B cell (primary cell): ENCODE measurements at regions not wholly inside any gene's neighbourhood (a gene's known extent, or its start where the extent isn't known, plus 50 kb on each side); places are given as distances from the start of the nearest gene placed in this dataset.

Experiments used
- ATAC-seq: fragments of 200-7000 bp; cut with Tn5 transposase; one replicate; pipeline ENCODE4 v1.10.0; 2021; ENCODE audit warnings: low read depth, mild to moderate bottlenecking, moderate number of reproducible peaks, moderate library complexity
- CTCF ChIA-PET: fragments of 350-600 bp; sonication (Branson Sonifier 250); formaldehyde crosslinking; loops from one replicate; lab custom pipeline; 2021; ENCODE audit warnings: antibody characterized with exemption, inconsistent platforms; lab: Charles Lee
- POLR2A ChIA-PET: fragments of 350-600 bp; sonication (Branson Sonifier 250); formaldehyde crosslinking; loops from one replicate; lab custom pipeline; 2021; ENCODE audit warnings: antibody characterized with exemption; lab: Charles Lee
- DNase-seq: peaks from one replicate; pipeline ENCODE4 v3.0.0; 2013
- H2AFZ ChIP-seq: 2 replicates; pipeline ENCODE4 v1.6.1; 2012; ENCODE audit warnings: mild to moderate bottlenecking, low read depth, low read length; ENCODE audit not compliant: insufficient read depth, poor library complexity, severe bottlenecking
- H3K27ac ChIP-seq, 2 donors: 1 replicate in 1 of 2; 2 replicates in 1 of 2; pipeline ENCODE4 v1.5.1; 2012 to 2013; ENCODE audit warnings: low read length in 2 of 2, mild to moderate bottlenecking in 2 of 2, moderate library complexity in 1 of 2
- H3K27me3 ChIP-seq, 4 experiments: fragments of 200-600 bp in 1 of 4; sonication (generic) in 1 of 4; replicated peaks in 1 of 4; 1 replicate in 2 of 4; 2 replicates in 2 of 4; pipeline versions ENCODE4 v1.6.1 to v1.7.0; 2013 to 2016; ENCODE audit warnings: low read length in 3 of 4, mild to moderate bottlenecking in 2 of 4, mixed read lengths in 1 of 4, moderate library complexity in 1 of 4; ENCODE audit not compliant: insufficient read depth in 4 of 4, control insufficient read depth in 3 of 4; ENCODE audit errors: control extremely low read depth in 1 of 4
- H3K36me3 ChIP-seq, 2 experiments: replicated peaks in 1 of 2; 1 replicate in 1 of 2; 2 replicates in 1 of 2; pipeline versions ENCODE4 v1.6.1 to v1.7.1; 2013; ENCODE audit warnings: low read length in 1 of 2; ENCODE audit not compliant: insufficient read depth in 2 of 2, control insufficient read depth in 1 of 2; ENCODE audit errors: control extremely low read depth in 1 of 2, extremely low read depth in 1 of 2
- H3K4me1 ChIP-seq, 2 donors: fragments of 200-600 bp in 1 of 2; sonication (generic) in 1 of 2; 1 replicate in 1 of 2; 2 replicates in 1 of 2; pipeline versions ENCODE4 v1.5.1 to v1.6.1; 2013 to 2017; ENCODE audit warnings: low read length in 2 of 2; ENCODE audit not compliant: control insufficient read depth in 2 of 2, insufficient read depth in 2 of 2
- H3K4me2 ChIP-seq: replicated peaks from 2 replicates; pipeline ENCODE3; 2012; ENCODE audit warnings: mild to moderate bottlenecking, low read depth, low read length; ENCODE audit not compliant: poor library complexity, severe bottlenecking
- H3K4me3 ChIP-seq, 5 experiments: fragments of 200-600 bp in 1 of 5; sonication (generic) in 1 of 5; 1 replicate in 3 of 5; 2 replicates in 2 of 5; pipeline versions ENCODE4 v1.5.1 to v1.7.0; 2011 to 2016; ENCODE audit warnings: low read length in 4 of 5, mild to moderate bottlenecking in 4 of 5, low read depth in 2 of 5, control low read depth in 1 of 5, moderate library complexity in 1 of 5; ENCODE audit not compliant: insufficient read depth in 1 of 5; ENCODE audit errors: control extremely low read depth in 1 of 5, extremely low read depth in 1 of 5
- H3K79me2 ChIP-seq: fragments of 200-600 bp; sonication (generic); one replicate; pipeline ENCODE4 v1.6.0; 2016; ENCODE audit warnings: low read length; ENCODE audit not compliant: control insufficient read depth, insufficient read depth
- H3K9ac ChIP-seq: fragments of 200-600 bp; sonication (generic); 2 replicates; pipeline ENCODE4 v1.6.1; 2017; ENCODE audit warnings: mild to moderate bottlenecking, low read length, moderate library complexity
- H3K9me3 ChIP-seq, 3 donors: one replicate each; pipeline versions ENCODE4 v1.6.1 to v1.7.1; 2013; ENCODE audit warnings: low read length in 2 of 3; ENCODE audit not compliant: control insufficient read depth in 2 of 3, insufficient read depth in 1 of 3; ENCODE audit errors: control extremely low read depth in 1 of 3
- H4K20me1 ChIP-seq: 2 replicates; pipeline ENCODE4 v1.6.0; 2012; ENCODE audit warnings: mild to moderate bottlenecking, low read length; ENCODE audit not compliant: insufficient read depth, control insufficient read depth, poor library complexity, severe bottlenecking
- H3K27ac Mint-ChIP-seq: one replicate; pipeline ENCODE4 v1.8.0; 2021; ENCODE audit warnings: mixed read lengths
- H3K27me3 Mint-ChIP-seq: one replicate; pipeline ENCODE4 v1.8.0; 2021; ENCODE audit warnings: mixed read lengths
- H3K4me1 Mint-ChIP-seq: one replicate; pipeline ENCODE4 v1.8.0; 2021; ENCODE audit warnings: mixed read lengths
- H3K4me3 Mint-ChIP-seq: one replicate; pipeline ENCODE4 v1.8.0; 2021; ENCODE audit warnings: mixed read lengths
- H3K9me3 Mint-ChIP-seq: one replicate; pipeline ENCODE4 v1.8.0; 2022; ENCODE audit warnings: mixed read lengths; ENCODE audit not compliant: insufficient read depth
- CTCF ChIP-seq: fragments of 200-600 bp; IDR thresholded peaks from one replicate; pipeline ENCODE4 v1.8.0; 2022; ENCODE audit warnings: antibody characterized with exemption, mild to moderate bottlenecking
- EZH2 ChIP-seq: IDR thresholded peaks from 2 replicates; pipeline ENCODE4 v1.6.1; 2012; ENCODE audit warnings: borderline replicate concordance, low read depth, mild to moderate bottlenecking, moderate library complexity, low read length; ENCODE audit not compliant: insufficient read depth, poor library complexity, severe bottlenecking
- WGBS: methylation state at CpG from one replicate; pipeline ENCODE4 v1.1.5; 2013; ENCODE audit warnings: missing lambda C conversion rate; ENCODE audit not compliant: insufficient coverage; 5-methylcytosine and 5-hydroxymethylcytosine counted together
- intact Hi-C: fragments of 100-400 bp; cut with micrococcal nuclease; formaldehyde crosslinking; loops from one replicate; pipeline ENCODE4 v1.10.0; 2022

- WGBS: 96% methylated on average over 3 of the region's 3 CpGs
- no peak overlapping the region for H3K9ac ChIP-seq
- CTCF ChIA-PET: no interaction called here
These were observed 152.6 kb downstream of the ETS2 start for GRCh38 chr21:38958323-38958705.

More at GRCh38 chr21:38958323-38958705, 152.6 kb downstream of the ETS2 start:
- H3K9me3 Mint-ChIP-seq: peaks cover 2% of the 10 kb centered on the region
- H3K36me3 ChIP-seq: no peaks in the 10 kb centered on the region
- ATAC-seq (no peak), DNase-seq (no peak)
- no peaks in the 10 kb centered on the region for H4K20me1 ChIP-seq
- intact Hi-C loops: no loop called here
- H3K27me3 ChIP-seq: no peaks in the 10 kb centered on the region
- H3K4me2 ChIP-seq: no peak overlapping the region
- H3K4me3 ChIP-seq: no peak overlapping the region
- peaks cover 13% of the 10 kb centered on the region for H3K27me3 Mint-ChIP-seq
- H3K4me3 Mint-ChIP-seq: no peak overlapping the region
- no peak overlapping the region for H3K27ac Mint-ChIP-seq
- POLR2A ChIA-PET: no interaction called here
- no peaks in the 10 kb centered on the region for H3K4me1 Mint-ChIP-seq
- H3K9me3 ChIP-seq: peaks cover 0 to 8% (median 0%) of the 10 kb centered on the region in 3 donors
- no peaks in the 10 kb centered on the region for H3K4me1 ChIP-seq
- TF ChIP-seq EZH2: no peak
- TF ChIP-seq CTCF: no peak
- H2AFZ ChIP-seq: no peak overlapping the region
- no peak overlapping the region for H3K27ac ChIP-seq
- H3K79me2 ChIP-seq: no peaks in the 10 kb centered on the region
